GM18517 (cell line): ENCODE measurements at regions not wholly inside any gene's neighbourhood (a gene's known extent, or its start where the extent isn't known, plus 50 kb on each side); places are given as distances from the start of the nearest gene placed in this dataset.

ENCODE experiments used
- ATAC-seq: cut with Tn5 transposase; IDR thresholded peaks from one replicate; pipeline ENCODE4 v1.9.1; 2021; ENCODE audit warnings: mild to moderate bottlenecking, moderate library complexity; ENCODE audit not compliant: unreplicated experiment

DNA sequence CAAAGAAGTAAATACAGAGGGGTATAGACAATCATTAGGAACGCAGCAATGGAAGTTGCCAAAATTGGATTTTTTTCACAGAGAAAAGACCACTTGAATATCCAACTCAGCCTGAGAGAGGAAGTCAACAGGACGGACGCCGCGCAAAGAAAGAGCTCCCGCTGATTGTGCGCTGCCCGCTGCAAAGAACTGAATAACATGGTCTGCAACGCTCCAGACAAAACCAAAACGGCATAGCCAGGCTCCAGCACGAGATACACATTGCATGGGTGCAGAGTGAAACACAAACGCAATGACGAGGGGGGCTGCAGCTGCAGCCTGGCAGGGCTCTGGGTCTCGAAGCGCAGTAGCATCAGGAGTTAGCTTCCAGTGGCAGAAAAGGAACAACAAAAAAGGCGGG lies 113.9 kb upstream of the MGMT start:
- no peak for ATAC-seq

DNA sequence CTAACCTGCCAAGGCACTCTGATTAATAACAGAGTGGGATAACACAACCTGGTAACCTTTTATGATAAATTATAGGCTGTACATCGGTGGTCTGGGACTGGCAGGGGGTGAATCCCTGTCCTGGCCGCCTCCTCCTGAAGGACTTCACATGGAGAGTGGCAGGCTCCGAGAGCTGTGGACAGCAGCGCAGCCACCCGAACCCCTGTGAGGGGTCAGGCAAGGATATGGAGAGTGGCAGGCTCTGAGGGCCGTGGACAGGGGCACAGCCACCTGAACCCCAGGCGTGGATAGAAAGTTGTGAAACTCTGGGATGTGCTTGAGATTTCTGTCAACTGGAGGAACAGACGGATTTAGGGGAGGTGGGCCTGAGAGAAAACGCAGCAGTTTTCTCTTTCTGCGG lies 107.0 kb upstream of the MGMT start:
- no peak for ATAC-seq

DNA sequence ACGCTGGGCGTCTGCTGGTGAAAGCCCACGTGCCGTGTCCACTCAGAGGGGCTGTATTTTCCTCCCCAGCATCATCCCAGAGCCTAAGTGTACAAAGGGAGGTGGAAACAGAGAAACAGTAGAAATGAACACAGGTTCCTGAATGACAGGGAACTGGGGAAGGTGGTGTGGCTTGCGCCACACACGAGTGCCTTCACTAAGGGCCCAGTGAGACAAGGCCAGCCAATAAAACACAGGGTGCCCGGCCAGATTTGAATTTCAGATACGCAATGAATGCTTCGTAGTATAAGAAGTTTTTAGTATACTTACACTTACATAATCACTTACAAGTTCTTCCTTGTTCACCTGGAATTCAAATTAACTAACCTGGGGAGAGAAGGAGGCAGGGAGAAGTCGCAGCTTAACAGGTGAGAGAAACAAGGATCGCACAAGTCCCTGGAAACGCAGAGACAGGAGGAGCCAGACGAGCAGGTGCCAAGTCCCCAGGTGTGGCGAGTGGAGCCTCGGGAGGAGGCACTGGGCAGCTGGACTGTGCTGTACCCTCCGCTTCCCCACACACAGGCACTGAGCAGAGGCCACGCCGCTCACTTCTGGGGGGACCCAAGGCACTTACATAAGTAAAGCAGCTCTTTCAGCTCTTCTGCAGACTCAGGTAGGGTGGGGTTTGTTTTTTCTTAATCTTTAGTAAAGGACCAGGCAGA lies 105.2 kb upstream of the MGMT start:
- ATAC-seq, result no peak

DNA sequence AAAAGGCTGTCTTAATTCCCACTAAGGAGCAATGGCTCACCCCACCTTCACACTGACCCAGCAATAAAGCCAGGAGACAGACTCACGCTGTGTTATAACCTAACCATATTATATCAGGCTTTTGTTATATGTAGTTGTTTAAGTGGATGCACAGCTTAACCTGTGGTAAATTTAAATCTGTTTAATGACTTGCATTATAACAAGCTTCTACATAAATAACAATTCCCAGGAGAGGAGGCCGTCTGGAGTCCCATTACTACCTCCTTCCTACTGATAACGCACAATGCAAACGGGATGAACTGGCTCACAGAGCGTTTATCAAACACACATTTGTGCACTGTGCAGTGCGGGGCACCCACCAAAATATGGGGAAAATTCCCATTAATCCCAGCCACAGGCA lies 102.1 kb upstream of the MGMT start:
- ATAC-seq, result no peak

DNA sequence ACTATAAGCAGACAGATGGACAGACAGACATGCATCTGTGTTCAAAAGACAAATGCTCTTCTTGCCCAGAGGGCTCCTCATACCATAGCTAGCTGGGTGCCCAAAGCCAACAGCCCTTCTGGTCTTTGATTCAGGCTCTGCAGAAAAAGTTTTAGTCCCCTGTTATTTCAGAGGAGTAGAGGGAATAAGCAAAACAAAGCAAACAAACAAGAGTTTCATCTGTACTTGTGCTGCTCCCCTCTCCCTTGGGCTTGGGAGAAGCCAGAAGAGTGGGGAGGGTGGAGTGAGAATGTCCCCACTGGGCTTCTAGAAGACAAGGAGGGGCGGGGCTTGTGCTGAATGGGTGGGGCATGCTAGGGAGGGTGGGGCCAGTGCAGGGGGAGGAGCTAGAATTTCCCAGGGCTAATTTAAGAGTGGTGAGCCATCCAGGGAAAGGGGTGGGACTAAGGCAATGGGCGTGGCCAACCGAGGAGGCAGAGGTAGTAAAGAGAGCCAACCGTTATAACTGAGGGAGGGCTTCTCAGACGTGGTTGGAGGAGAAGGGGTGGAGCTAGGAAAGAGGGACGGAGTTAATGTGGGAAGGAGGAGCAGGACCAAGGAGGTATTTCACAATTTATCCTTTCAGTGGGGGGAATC lies 101.2 kb upstream of the MGMT start:
- ATAC-seq, result no peak

DNA sequence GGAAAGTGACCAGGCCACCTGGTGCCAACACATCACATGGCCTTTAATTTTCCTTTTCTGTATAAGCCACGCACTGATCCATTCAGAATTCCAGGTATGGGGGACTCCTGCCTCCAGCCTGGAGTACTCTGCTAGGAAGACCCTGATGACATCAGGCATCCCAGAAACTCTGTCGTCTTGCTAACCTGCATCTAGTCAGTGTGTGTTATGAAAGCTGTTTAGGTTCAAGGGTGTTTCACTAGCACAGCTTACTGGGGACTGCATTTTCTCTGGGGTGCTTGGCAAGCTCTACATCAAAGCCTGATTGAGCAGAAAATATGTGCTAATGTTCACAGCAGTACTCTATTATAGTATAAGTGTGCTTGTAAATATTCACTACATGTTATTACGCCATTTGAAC lies 100.6 kb upstream of the MGMT start:
- no peak for ATAC-seq

DNA sequence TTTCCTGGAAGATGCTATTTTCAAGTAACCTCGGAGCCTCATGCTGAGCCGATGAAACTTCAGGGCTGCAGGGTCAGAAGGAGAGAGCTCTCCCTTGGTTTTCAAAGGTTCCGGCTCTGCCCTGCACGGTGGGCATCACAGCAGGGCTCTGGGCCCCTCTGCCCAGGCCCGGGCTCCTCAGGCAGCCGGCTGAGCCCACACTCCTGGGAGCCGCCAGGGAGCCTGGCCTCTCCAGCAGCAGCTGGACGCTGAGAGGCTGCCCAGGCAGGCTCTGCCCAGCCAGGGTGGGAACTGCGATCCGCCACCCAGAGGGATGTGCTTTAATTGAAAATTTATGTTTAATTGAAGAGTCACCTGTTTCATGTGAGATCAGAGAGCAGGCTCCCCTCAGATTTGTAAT lies 97.5 kb upstream of the MGMT start:
- no peak for ATAC-seq

DNA sequence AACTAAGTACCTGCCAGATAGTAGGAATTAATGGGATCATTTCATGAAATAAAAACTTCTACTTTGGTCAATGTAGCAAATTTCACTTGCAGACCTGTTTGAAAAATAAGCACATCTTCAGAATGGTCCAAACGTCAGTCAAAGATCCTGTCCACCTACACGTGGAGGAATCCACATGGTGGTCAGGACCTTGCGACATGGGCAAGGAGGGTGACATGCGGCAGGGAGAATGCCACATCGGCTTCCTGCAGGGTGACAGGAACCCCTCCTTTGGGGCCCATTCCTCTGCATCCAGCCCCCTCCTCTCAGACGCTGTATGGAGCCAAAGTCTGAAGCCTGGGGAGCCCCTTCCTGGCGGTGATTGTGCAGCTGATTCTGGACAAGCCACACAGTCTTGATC lies 95.5 kb upstream of the MGMT start:
- ATAC-seq, result no peak

DNA sequence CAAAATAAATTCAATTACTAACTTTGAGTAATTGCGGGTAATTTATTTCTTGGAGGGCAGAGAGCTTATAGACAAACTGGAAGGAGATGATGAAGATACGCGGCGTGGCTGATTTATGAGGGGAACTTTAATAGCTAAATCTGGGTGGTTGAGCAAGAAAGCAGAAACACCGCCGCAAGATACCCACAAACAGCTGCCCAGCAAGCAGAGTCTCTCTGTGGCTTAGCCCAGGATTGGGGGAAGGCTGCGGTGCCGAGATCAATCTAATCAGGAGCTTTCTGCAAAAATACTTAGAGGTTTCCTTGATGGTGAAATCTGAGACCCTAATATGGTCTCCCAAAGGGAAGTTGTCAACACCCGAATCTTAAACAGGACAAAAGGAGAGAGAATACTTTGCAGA lies 94.9 kb upstream of the MGMT start:
- ATAC-seq, result no peak

DNA sequence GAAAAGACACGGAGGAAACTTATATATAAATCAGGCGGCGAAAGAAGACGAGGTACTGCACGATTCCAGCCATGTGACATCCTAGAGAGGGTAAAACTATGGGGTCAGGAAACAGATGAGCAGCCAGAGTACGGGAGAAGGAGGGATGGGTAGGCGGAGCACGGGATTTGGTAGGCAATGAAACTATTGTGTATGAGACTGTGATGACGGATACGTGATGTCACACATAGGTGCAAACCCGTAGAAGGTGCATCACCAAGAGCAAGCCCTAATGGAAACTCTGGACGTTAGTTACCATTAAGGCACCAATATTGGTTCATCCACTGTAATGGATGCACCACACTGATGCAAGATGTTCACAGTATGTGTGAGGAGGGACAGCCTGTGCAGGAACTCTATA lies 93.8 kb upstream of the MGMT start:
- ATAC-seq, result no peak

DNA sequence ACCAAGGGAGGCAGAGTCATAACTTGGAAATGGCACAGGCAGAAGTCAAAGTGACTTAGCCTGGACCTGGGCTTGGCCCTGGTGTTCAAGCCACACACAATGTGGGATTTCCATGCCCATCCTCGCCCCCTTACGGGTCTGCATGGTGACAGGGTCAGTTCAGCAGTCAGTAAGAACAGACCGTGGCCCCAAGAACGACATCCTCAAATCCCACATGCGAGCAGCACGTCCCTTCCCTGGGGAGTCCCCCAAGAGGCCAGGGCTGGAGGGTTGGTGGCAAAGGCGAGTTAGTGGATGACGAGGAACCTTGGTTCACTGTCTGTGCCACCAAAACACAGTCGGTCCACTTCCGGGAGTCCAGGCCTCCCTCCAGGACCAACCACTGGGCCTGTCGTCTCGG lies 93.3 kb upstream of the MGMT start:
- no peak for ATAC-seq

DNA sequence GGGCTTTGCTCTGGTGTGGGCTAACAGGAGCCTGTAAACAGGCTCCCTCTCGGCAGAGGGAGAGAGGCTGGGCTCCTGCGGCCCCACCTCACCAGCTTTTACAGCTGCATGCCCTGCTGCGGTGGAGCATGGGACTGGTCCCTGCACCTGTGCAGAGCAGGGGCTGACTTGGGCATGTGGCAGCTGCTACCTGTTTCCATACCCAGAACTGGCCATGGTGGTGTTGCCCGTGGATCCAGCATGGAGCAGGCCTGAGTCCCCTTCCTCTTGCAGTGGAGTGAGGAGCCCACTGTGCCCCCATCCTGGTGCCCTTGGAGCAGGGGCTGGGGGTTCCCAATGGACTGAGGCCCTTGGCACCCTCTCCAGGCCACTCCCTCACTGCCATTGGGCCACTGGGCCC lies 91.9 kb upstream of the MGMT start:
- no peak for ATAC-seq

DNA sequence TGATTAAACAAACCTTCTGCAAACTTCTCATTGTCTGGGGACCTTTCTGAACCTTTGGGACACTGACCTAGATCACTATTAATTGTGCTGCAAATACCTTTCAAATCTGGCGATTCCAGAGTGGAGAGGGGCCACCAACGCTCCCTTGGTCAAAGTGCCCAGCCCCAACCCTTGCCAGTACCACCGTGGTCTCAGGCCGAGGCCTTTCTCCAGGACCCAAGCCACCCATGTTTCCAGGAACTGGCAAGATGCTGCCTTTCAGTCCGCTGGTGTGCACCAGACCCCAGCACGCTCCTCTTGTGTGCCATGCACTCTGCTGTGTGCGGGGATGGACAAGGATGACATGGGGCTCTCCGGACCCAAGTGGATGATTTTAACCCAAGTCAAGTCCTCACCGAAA lies 91.1 kb upstream of the MGMT start:
- no peak for ATAC-seq

DNA sequence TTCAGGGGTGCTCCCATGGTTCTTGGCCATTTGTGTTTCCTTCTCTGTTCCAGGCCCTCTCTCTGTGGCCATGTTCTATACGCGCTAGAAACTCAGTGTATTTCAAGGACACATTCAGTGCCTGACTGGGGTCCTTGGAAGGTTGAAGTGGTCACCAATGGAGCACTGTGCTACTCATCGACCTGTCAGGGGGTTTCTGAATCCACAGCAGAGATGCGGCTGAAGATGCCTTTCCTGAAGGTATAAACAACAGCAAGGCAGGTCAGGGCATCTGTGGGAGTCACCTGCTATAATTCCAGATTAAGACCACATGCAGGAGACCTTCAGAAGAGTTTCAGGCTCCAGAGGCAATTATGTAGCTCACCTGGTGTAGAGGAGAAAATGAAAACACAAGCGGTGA lies 86.8 kb upstream of the MGMT start:
- ATAC-seq, result no peak

DNA sequence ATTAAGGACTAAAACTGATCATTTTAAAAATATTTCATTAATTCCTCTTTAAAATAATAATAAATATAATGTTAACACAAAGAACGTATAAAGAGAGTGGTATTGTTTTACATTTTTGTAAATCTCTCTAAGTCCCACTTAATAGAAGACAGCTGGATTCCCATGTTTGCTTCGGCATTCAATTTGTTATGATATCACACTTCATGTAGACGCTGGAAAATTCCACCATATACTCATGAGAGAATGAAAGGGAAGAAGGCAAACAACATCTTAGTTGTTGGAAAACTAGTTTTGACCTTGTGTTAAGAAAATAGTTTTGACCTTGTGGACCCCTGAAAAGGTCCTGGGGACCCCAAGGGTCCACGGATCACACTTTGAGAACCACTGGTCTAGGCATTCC lies 85.3 kb upstream of the MGMT start:
- no peak for ATAC-seq

DNA sequence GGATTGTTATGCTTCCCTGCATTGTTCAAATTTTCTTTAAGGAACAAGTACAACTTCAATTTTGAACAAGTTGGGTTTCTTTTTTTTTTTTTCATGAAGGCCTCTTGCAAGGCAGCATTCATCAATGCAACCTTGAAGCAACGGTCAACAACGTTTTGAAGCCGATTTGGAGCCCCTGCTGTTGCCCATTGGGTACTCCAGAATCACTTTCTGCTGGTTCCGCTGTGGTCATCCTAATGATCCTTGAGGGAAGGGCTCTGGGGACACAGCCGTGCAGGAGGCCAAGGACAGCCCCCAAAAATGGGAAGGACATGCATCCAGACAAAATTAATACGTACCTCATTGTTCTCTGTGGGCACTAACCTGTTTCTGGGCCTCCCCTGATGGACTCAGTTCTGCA lies 84.6 kb upstream of the MGMT start:
- no peak for ATAC-seq

DNA sequence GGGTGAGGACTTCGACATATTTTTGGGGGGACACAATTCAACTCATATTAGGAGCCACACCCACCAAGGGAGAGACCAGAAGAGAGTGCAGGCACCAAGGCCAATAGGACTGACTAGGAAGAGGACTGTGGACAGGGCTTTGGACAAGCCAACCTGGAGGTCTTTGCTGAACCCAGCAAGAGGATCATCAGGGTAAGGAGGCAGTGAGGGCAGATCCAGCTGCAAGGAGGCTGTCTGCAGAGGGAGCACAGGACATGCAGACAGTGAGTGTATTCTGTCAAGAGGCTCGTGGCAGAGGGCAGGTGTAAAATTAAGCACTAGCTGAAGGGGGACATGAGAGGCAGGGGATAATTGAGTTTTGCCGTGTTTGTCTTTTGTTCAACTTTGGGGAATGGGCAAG lies 83.4 kb upstream of the MGMT start:
- ATAC-seq, result no peak

DNA sequence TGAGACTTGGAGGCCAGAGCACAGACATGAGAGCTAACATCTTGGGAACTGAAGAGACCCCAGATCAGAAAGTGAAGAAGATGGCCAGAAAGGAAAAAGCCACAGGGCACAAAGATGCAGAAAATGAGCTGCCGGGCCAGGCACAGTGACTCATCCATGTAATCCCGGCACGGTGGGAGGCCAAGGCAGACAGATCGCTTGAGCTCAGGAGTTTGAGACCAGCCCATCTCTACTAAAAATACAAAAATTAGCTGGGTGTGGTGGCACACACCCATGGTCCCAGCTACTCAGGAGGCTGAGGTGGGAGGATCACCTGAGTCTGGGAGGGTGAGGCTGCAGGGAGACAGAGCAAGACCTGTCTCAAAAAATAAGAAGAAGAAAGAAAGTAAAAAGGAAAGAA lies 81.4 kb upstream of the MGMT start:
- ATAC-seq, result no peak

DNA sequence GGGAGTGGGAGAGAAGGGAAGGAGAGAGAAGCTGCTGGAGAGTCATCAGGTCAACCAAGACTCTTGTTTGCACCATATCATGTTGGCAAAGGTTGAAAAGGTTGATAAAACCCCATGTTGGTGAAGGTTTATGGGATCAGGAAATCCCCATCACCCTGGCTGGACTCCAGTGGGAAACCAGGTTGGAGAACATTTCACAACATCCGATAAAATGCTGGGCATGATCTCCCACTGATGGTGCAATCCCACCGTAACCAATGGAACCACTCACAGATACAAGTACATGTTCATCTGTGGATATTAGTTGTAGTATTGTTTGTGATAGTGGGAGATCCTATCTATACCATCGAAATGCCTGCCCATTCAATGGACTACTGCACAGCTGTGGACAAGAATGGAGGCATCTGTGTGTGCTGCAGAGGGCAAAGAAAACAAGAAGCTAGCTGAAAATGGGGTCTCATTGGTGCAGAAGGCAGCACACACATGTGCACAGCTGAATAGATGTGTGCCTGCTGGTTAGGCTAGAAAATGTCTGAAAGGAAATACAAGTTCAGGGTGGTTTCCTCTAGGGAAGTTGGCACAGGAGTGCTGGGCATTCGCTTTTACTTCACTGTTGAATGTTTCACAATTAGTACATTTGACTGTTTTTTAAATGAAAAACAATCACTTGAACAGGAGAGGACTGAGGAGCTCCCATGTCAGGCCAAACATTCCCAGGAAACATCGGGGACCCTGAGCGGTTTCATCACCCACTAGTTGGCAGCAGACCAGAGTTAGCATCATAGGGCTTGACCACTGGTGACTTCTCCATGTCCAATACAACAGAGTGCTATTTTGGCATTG lies 80.4 kb upstream of the MGMT start:
- ATAC-seq, result no peak

DNA sequence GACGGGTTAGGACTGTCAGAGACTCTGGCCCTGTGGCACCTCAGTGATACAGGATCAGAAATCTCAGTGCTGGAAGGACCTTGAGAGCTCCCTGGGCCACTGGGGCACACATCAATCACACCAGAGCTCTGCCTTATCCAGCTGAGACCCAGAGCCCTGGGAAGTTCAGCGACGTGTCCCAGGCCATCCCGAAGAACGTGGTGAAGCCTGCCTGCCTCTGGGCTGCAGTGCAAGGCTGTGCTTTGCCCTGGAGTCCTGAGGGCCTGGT lies 79.8 kb upstream of the MGMT start:
- no peak for ATAC-seq

DNA sequence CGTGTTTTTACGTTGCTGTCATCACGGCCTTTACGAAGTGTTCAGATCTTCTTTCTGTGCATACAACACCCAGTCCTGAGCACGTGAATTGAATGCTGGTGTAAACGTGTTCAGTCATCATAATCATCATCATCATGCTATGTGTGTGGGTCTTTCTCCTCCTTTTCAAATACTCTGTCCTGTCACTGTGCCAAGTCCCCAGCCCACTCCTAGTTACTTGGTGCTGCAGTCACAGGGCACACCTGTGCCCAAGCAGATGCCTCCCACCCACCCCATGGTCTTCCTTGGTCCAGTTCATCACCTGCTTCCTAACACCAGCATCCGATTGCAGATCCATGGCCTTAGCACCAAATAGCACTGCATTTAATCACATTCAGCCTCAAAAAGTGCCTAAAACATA lies 78.6 kb upstream of the MGMT start:
- ATAC-seq, result no peak

DNA sequence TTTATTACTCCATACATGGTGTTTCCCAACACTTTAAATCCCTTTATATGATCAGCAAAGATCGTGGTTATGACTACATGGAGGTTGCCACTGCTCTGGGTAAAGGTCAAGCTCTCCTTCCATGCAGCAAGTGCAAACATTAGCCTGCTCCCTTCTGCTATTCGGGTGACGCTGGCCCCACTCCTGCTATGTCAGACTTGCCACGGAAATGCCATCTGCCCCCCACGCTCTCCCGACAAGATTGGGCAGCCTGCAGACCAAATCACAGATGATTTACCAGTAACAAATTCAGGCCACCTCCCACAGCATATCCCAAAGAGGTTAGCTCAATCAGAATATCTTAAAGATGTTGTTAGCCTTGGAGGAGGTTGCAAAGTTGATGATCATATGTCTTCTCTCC lies 77.8 kb upstream of the MGMT start:
- no peak for ATAC-seq

DNA sequence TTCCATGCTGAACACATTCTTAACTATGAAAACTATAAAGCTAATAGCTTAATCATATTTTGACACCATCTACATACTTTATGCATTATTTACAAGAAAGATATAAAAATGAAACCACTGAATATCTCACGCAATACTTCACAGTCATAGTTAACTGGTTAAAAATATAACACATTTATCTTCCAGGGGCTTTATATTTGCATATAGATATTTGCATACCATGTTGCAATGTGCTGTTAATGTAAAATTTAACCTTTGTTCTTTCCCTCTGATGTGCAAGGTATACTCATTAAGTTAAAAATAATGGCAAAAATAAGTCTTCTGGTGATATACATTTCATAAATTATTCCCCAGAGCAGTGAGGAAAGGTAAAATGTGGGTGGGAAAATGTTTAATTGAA lies 76.9 kb upstream of the MGMT start:
- no peak for ATAC-seq
